SK-N-MC (cell line): ENCODE measurements at regions not wholly inside any gene's neighbourhood (a gene's known extent, or its start where the extent isn't known, plus 50 kb on each side); places are given as distances from the start of the nearest gene placed in this dataset.

Experiments used
- EZH2 ChIP-seq: fragments of 200-600 bp; sonication (generic); IDR thresholded peaks from one replicate; pipeline ENCODE4 v1.6.1; 2017; ENCODE audit warnings: antibody characterized with exemption
- FOXP2 ChIP-seq: optimal IDR thresholded peaks from 2 replicates; pipeline ENCODE3; 2011; ENCODE audit warnings: mild to moderate bottlenecking, moderate library complexity; ENCODE audit not compliant: insufficient read depth; ENCODE audit errors: extremely low read length, control extremely low read depth
- POLR2AphosphoS5 ChIP-seq: IDR thresholded peaks from 2 replicates; pipeline ENCODE4 v1.6.1; 2012; ENCODE audit warnings: mild to moderate bottlenecking, low read depth, low read length, borderline replicate concordance

- TF ChIP-seq EZH2, result no peak
- no peak for TF ChIP-seq POLR2AphosphoS5
- no peak for TF ChIP-seq FOXP2
Measured at GRCh38 chr18:8980496-8980895, 122.0 kb upstream of the NDUFV2 start.
